Mesenchymal stem cell (in vitro differentiated cells and primary cell): ENCODE measurements at regions not wholly inside any gene's neighbourhood (a gene's known extent, or its start where the extent isn't known, plus 50 kb on each side); places are given as distances from the start of the nearest gene placed in this dataset.

Experiments used
- DNase-seq: peaks from one replicate; pipeline ENCODE4 v3.0.0-alpha.2; 2013
- H2AFZ ChIP-seq: one replicate; pipeline ENCODE4 v1.6.1; 2013; ENCODE audit warnings: low read depth, mild to moderate bottlenecking, control low read depth, inconsistent platforms, low read length, moderate library complexity
- H2AK5ac ChIP-seq: 2 replicates; pipeline ENCODE4 v1.6.1; 2013; ENCODE audit warnings: low read length, moderate library complexity, mild to moderate bottlenecking, inconsistent platforms; ENCODE audit not compliant: severe bottlenecking
- H2BK120ac ChIP-seq: one replicate; pipeline ENCODE4 v1.6.1; 2013; ENCODE audit warnings: low read depth, mild to moderate bottlenecking, inconsistent platforms, low read length, moderate library complexity
- H2BK12ac ChIP-seq, 2 experiments: one replicate each; pipeline ENCODE4 v1.6.1; 2013; ENCODE audit warnings: inconsistent platforms in 2 of 2, low read length in 2 of 2, mild to moderate bottlenecking in 2 of 2, moderate library complexity in 2 of 2, control low read depth in 1 of 2
- H2BK15ac ChIP-seq: one replicate; pipeline ENCODE4 v1.6.1; 2013; ENCODE audit warnings: mild to moderate bottlenecking, low read depth, inconsistent platforms; ENCODE audit not compliant: poor library complexity, severe bottlenecking
- H2BK5ac ChIP-seq: 2 replicates; pipeline ENCODE4 v1.6.1; 2013; ENCODE audit warnings: low read depth, mild to moderate bottlenecking, low read length, control low read depth, inconsistent platforms; ENCODE audit not compliant: poor library complexity, severe bottlenecking
- H3K14ac ChIP-seq, 2 experiments: one replicate each; pipeline ENCODE4 v1.6.1; 2013; ENCODE audit warnings: inconsistent platforms in 2 of 2, low read length in 2 of 2, control low read depth in 1 of 2, mild to moderate bottlenecking in 1 of 2, moderate library complexity in 1 of 2
- H3K18ac ChIP-seq, 2 experiments: one replicate each; pipeline ENCODE4 v1.6.1; 2013; ENCODE audit warnings: inconsistent platforms in 2 of 2, low read length in 2 of 2, control low read depth in 1 of 2, low read depth in 1 of 2, mild to moderate bottlenecking in 1 of 2
- H3K23ac ChIP-seq, 2 experiments: one replicate each; pipeline ENCODE4 v1.6.1; 2013; ENCODE audit warnings: inconsistent platforms in 2 of 2, low read length in 2 of 2, mild to moderate bottlenecking in 2 of 2, moderate library complexity in 2 of 2, control low read depth in 1 of 2
- H3K27ac ChIP-seq: 2 replicates; pipeline ENCODE4 v1.5.1; 2013; ENCODE audit warnings: mild to moderate bottlenecking, moderate library complexity, low read length, control low read depth, inconsistent platforms; ENCODE audit not compliant: poor library complexity, severe bottlenecking
- H3K27me3 ChIP-seq, 2 experiments: 2 replicates each; pipeline versions ENCODE4 v1.6.1 to v1.7.0; 2013; ENCODE audit warnings: low read length in 2 of 2, mild to moderate bottlenecking in 2 of 2, moderate library complexity in 2 of 2, control low read depth in 1 of 2, inconsistent platforms in 1 of 2; ENCODE audit not compliant: control insufficient read depth in 1 of 2, insufficient read depth in 1 of 2
- H3K36me3 ChIP-seq, 2 experiments: 2 replicates each; pipeline versions ENCODE4 v1.6.1 to v1.7.0; 2013; ENCODE audit warnings: low read length in 2 of 2, control low read depth in 1 of 2, inconsistent platforms in 1 of 2, low read depth in 1 of 2, mild to moderate bottlenecking in 1 of 2; ENCODE audit not compliant: insufficient read depth in 2 of 2, control insufficient read depth in 1 of 2
- H3K4ac ChIP-seq, 2 experiments: one replicate each; pipeline ENCODE4 v1.6.1; 2013; ENCODE audit warnings: inconsistent platforms in 2 of 2, low read length in 2 of 2, mild to moderate bottlenecking in 2 of 2, moderate library complexity in 2 of 2, control low read depth in 1 of 2, low read depth in 1 of 2
- H3K4me1 ChIP-seq: 2 replicates; pipeline ENCODE4 v1.6.1; 2013; ENCODE audit warnings: low read depth, low read length, control low read depth; ENCODE audit not compliant: control insufficient read depth, insufficient read depth
- H3K4me2 ChIP-seq: 2 replicates; pipeline ENCODE4 v1.6.1; 2013; ENCODE audit warnings: low read length, mild to moderate bottlenecking, inconsistent platforms; ENCODE audit not compliant: poor library complexity, severe bottlenecking
- H3K4me3 ChIP-seq, 2 experiments: 2 replicates each; pipeline versions ENCODE4 v1.5.1 to v1.7.0; 2013; ENCODE audit warnings: low read length in 2 of 2, mild to moderate bottlenecking in 2 of 2, control low read depth in 1 of 2, low read depth in 1 of 2; ENCODE audit not compliant: insufficient read depth in 1 of 2
- H3K79me1 ChIP-seq: replicated peaks from 2 replicates; pipeline ENCODE4 v1.6.1; 2013; ENCODE audit warnings: mild to moderate bottlenecking, control low read depth, low read length, inconsistent platforms; ENCODE audit not compliant: poor library complexity, severe bottlenecking
- H3K9ac ChIP-seq: 2 replicates; pipeline ENCODE4 v1.7.0; 2013; ENCODE audit warnings: mild to moderate bottlenecking, low read length, moderate library complexity
- H3K9me3 ChIP-seq: 2 replicates; pipeline ENCODE4 v1.7.0; 2013; ENCODE audit warnings: mild to moderate bottlenecking, low read length; ENCODE audit not compliant: control insufficient read depth
- H4K8ac ChIP-seq: one replicate; pipeline ENCODE4 v1.6.1; 2013; ENCODE audit warnings: inconsistent platforms, mild to moderate bottlenecking, low read length, moderate library complexity
- H4K91ac ChIP-seq: one replicate; pipeline ENCODE4 v1.6.1; 2013; ENCODE audit warnings: mild to moderate bottlenecking, low read length, inconsistent platforms
- whole genome bisulfite sequencing: methylation state at CpG from one replicate; pipeline ENCODE4 v1.1.7; 2013; ENCODE audit warnings: mixed read lengths; 5-methylcytosine and 5-hydroxymethylcytosine counted together

DNA sequence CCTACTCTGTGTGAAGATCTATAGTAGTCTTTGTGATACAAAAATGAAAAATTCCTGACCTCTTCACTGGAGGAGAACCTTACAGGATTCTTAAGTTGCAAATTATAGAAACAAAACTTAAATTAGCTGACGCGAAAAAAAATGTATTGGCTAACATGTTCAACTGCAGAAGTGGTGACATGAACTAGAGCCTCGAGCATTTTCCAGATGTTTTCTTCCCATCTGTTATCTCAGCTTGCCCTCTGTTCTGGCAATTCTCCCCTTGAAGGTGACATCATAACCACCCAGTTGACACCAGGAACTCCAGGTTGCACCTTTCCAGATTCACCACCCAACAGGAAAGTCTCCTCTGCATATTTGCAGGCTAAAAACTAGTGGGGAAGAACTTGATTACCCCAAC lies 222.4 kb downstream of the KDR start:
- H3K27ac ChIP-seq = no peak overlapping the region
- no peak overlapping the region for H3K14ac ChIP-seq
- no peaks in the 10 kb centered on the region for H3K4me1 ChIP-seq
- no peak overlapping the region for H2AFZ ChIP-seq
- no peak overlapping the region for H2BK120ac ChIP-seq
- no peak overlapping the region for H3K18ac ChIP-seq
- H2BK5ac ChIP-seq = no peak overlapping the region
- no peak overlapping the region for H3K4me3 ChIP-seq
- H4K8ac ChIP-seq = no peak overlapping the region
- H2AK5ac ChIP-seq = no peak overlapping the region
- no peak overlapping the region for H3K4ac ChIP-seq
- no peaks in the 10 kb centered on the region for H3K36me3 ChIP-seq
- H3K79me1 ChIP-seq = no peaks in the 10 kb centered on the region
- peaks cover 0 to 3% of the 10 kb centered on the region in 2 experiments for H3K27me3 ChIP-seq
- H3K9ac ChIP-seq = no peak overlapping the region
- no peaks in the 10 kb centered on the region for H3K9me3 ChIP-seq
- no peak for DNase-seq
- no peak overlapping the region for H2BK15ac ChIP-seq
- H3K4me2 ChIP-seq = no peak overlapping the region
- no peak overlapping the region for H2BK12ac ChIP-seq
- no peak overlapping the region for H4K91ac ChIP-seq
- no peak overlapping the region for H3K23ac ChIP-seq
- WGBS = 89% methylated on average over 3 of the region's 3 CpGs

GRCh38 chr4:54902271-54902670 lies 223.1 kb downstream of the KDR start:
- DNase-seq = no peak
- Histone ChIP-seq H3K27me3 (peaks cover 0 to 3% of the 10 kb centered on the region in 2 experiments), H3K79me1 (no peaks in the 10 kb centered on the region), H2BK15ac (no peak overlapping the region), H2BK12ac (no peak overlapping the region), H2AFZ (no peak overlapping the region), H3K9me3 (no peaks in the 10 kb centered on the region), H4K91ac (no peak overlapping the region), H2BK120ac (no peak overlapping the region), H3K14ac (no peak overlapping the region), H3K4me1 (no peaks in the 10 kb centered on the region), H3K4me2 (no peak overlapping the region), H3K4me3 (no peak overlapping the region), H3K23ac (no peak overlapping the region), H3K27ac (no peak overlapping the region), H3K4ac (no peak overlapping the region), H4K8ac (no peak overlapping the region), H2BK5ac (no peak overlapping the region), H3K36me3 (no peaks in the 10 kb centered on the region), H3K18ac (no peak overlapping the region), H3K9ac (no peak overlapping the region), H2AK5ac (no peak overlapping the region)
- WGBS = no CpG with 5 or more reads among the region's 1 CpG

- H2AFZ ChIP-seq = no peak overlapping the region
- no peak overlapping the region for H3K18ac ChIP-seq
- no peak for DNase-seq
- H3K27me3 ChIP-seq = peaks cover 0 to 3% of the 10 kb centered on the region in 2 experiments
- no peak overlapping the region for H2BK120ac ChIP-seq
- H4K91ac ChIP-seq = no peak overlapping the region
- H3K4me1 ChIP-seq = no peaks in the 10 kb centered on the region
- H3K9me3 ChIP-seq = no peaks in the 10 kb centered on the region
- H3K14ac ChIP-seq = no peak overlapping the region
- H3K4me2 ChIP-seq = no peak overlapping the region
- no peak overlapping the region for H3K27ac ChIP-seq
- H2BK12ac ChIP-seq = no peak overlapping the region
- no peak overlapping the region for H2AK5ac ChIP-seq
- H2BK5ac ChIP-seq = no peak overlapping the region
- no peak overlapping the region for H3K9ac ChIP-seq
- H3K23ac ChIP-seq = no peak overlapping the region
- H3K4me3 ChIP-seq = no peak overlapping the region
- H4K8ac ChIP-seq = no peak overlapping the region
- H2BK15ac ChIP-seq = no peak overlapping the region
- no peaks in the 10 kb centered on the region for H3K36me3 ChIP-seq
- no peaks in the 10 kb centered on the region for H3K79me1 ChIP-seq
- no peak overlapping the region for H3K4ac ChIP-seq
- WGBS = 95% methylated on average over 1 of the region's 1 CpG
Observed at GRCh38 chr4:54901202-54901601, 224.2 kb downstream of the KDR start.

DNA sequence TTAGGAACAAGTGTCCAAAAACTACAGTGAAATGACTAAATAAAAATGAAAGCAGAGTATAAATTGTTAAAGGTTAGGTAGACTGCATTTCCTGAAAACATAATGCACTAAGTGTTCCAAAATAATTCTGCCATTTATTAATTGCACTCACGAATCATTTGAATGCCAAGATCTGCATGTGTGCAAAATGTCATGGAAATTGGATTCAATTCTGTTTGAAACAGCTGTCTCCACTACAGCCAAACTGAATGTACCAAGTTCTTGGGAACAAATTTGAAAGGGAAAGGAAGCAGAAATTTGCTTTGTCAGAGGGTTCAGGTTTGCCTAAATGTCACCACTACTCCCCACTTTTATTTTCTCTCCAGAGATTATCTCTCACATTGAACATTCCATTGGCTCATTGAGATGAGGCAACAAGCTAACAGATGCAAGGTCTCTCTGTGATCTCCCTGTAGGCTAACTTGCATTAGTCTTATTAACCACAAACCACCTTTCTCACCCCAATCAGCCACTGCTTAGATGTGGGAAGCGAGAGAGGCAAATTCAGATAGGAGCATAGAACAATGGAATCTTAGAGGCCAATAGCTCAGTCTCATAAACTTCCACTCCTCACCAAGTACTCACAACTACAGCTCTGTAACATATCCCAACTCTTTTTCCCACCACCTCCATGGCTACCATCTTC lies 226.6 kb downstream of the KDR start:
- Histone ChIP-seq H3K36me3 (no peaks in the 10 kb centered on the region), H2BK120ac (no peak overlapping the region), H3K4ac (no peak overlapping the region)

More for the DNA sequence above, 226.6 kb downstream of the KDR start:
- no peak overlapping the region for H3K27ac ChIP-seq
- 79% methylated on average over 2 of the region's 2 CpGs for WGBS
- no peak overlapping the region for H3K9ac ChIP-seq
- H2AFZ ChIP-seq = no peak overlapping the region
- no peak overlapping the region for H3K4me3 ChIP-seq
- no peak overlapping the region for H4K8ac ChIP-seq
- no peak overlapping the region for H2BK5ac ChIP-seq
- H3K27me3 ChIP-seq = peaks cover 0 to under 1% of the 10 kb centered on the region in 2 experiments
- no peaks in the 10 kb centered on the region for H3K79me1 ChIP-seq
- no peak overlapping the region for H2BK12ac ChIP-seq
- H3K4me2 ChIP-seq = no peak overlapping the region
- no peaks in the 10 kb centered on the region for H3K4me1 ChIP-seq
- H2BK15ac ChIP-seq = no peak overlapping the region
- H3K9me3 ChIP-seq = no peaks in the 10 kb centered on the region
- H4K91ac ChIP-seq = no peak overlapping the region
- no peak overlapping the region for H3K23ac ChIP-seq
- DNase-seq = no peak
- H3K14ac ChIP-seq = peak overlapping the region in 1 of 2 experiments; percentile 62
- H2AK5ac ChIP-seq = no peak overlapping the region
- H3K18ac ChIP-seq = no peak overlapping the region
